HEK293 (cell line): ENCODE measurements at regions not wholly inside any gene's neighbourhood (a gene's known extent, or its start where the extent isn't known, plus 50 kb on each side); places are given as distances from the start of the nearest gene placed in this dataset.

Source experiments
- KLF7 ChIP-seq: fragments of 450-650 bp; formaldehyde crosslinking; IDR thresholded peaks from 2 replicates; pipeline ENCODE4 v1.5.1; 2016; ENCODE audit warnings: missing biosample characterization, missing genetic modification characterization, borderline replicate concordance
- SETDB1 ChIP-seq: IDR thresholded peaks from one replicate; pipeline ENCODE4 v1.6.1; 2017; ENCODE audit warnings: mild to moderate bottlenecking, low read length, moderate library complexity, mixed read lengths; ENCODE audit not compliant: insufficient read length
- ZNF223 ChIP-seq: fragments of 450-650 bp; formaldehyde crosslinking; IDR thresholded peaks from 2 replicates; pipeline ENCODE4 v1.5.1; 2016; ENCODE audit warnings: missing biosample characterization, missing genetic modification characterization
- ZNF23 ChIP-seq: fragments of 450-650 bp; formaldehyde crosslinking; IDR thresholded peaks from 2 replicates; pipeline ENCODE4 v1.5.1; 2016; ENCODE audit warnings: missing biosample characterization, missing genetic modification characterization, borderline replicate concordance

DNA sequence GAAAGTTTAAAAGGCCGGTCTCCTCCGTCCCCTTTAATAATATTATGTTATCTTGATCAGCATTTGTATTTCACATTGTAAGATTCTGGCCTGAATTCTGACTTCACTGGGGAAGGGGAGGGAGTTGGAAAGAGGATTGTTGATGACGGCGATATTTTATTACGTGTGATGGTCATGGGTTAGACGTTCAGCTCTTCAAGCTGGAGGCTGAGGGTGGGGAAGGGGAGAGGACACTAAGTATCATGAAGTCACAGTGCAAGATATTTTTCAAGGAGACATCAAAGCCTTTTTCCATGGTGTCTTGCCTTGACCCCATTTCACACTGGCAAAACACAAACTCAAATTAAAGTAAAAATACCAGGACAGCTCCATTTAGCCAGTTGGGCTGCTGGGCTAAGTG, 126.7 kb downstream of the WDR11 start:
- no peak for TF ChIP-seq KLF7
- TF ChIP-seq ZNF23 (tag by site-specific recombination), result no peak
- no peak for TF ChIP-seq ZNF223 (tag by site-specific recombination)
- TF ChIP-seq SETDB1, result no peak
